ENCODE measurements at regions not wholly inside any gene's neighbourhood (a gene's known extent, or its start where the extent isn't known, plus 50 kb on each side); places are given as distances from the start of the nearest gene placed in this dataset.

DNA sequence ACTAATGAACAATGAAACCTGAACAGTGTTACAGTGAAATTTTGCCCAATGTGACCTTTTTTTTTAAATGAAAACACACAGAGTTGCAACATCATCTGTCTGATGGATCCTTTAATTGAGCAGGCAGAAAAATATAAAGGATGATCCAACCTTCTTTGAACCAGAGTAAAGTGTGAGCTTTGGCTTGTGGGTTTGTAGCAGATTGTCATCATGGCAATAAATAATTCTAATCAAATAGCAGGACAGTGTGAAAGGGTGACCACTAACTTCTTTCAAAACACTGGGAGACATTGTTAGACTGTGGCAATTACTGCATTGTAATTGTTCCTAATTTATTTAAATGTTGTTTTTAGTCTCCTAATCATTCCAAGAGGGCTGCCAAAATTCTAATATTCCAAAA is 197.2 kb downstream of the CHD9NB start:
- Histone ChIP-seq H3K9me3 (ENCODE audit: control insufficient read depth in 1 of 2, insufficient read depth in 1 of 2, low read depth in 1 of 2, low read length in 2 of 2) (no peaks in the 10 kb centered on the region), H3K79me2 (ENCODE audit: insufficient read depth, low read length) (no peaks in the 10 kb centered on the region), H3K9ac (ENCODE audit: low read length) (no peak overlapping the region), H3K4me2 (ENCODE audit: low read length) (no peak overlapping the region), H3K9me2 (ENCODE audit: insufficient read depth) (no peaks in the 10 kb centered on the region), H4K20me1 (ENCODE audit: insufficient read depth) (no peaks in the 10 kb centered on the region), H3K27ac (ENCODE audit: low read depth, low read length) (no peak overlapping the region), H3K27me3 (ENCODE audit: insufficient read depth, low read length) (no peaks in the 10 kb centered on the region), H3K36me3 (ENCODE audit: control insufficient read depth in 1 of 2, insufficient read depth in 2 of 2, low read length in 2 of 2) (no peaks in the 10 kb centered on the region), H3K4me1 (ENCODE audit: control insufficient read depth in 1 of 2, insufficient read depth in 2 of 2, low read length in 2 of 2) (no peaks in the 10 kb centered on the region), H3K4me3 (replicated peaks in 1 of 2; ENCODE audit: low read depth in 1 of 2, low read length in 2 of 2) (no peak overlapping the region), H2AFZ (ENCODE audit: low read depth, low read length, poor library complexity, severe bottlenecking) (no peak overlapping the region)
- DNase-seq (ENCODE audit: low read depth, low spot score) (no peak), ATAC-seq (no peak)
- BruUV-seq (replicated peaks), result no TSS peak
- ChIA-PET CTCF (no interaction called here), RAD21 (ENCODE audit: low non-redundant PET in 1 of 2, low total read pairs in 2 of 2, uncharacterized antibody in 2 of 2, unreplicated experiment in 2 of 2) (no interaction called here), POLR2A (no interaction called here)
- TF ChIP-seq POLR2A (IDR thresholded peaks at IDR 0.05; ENCODE audit: borderline replicate concordance, extremely low read depth, insufficient read depth, insufficient read length), result no peak
- intact Hi-C loops (cut with micrococcal nuclease), result no loop called here

DNA sequence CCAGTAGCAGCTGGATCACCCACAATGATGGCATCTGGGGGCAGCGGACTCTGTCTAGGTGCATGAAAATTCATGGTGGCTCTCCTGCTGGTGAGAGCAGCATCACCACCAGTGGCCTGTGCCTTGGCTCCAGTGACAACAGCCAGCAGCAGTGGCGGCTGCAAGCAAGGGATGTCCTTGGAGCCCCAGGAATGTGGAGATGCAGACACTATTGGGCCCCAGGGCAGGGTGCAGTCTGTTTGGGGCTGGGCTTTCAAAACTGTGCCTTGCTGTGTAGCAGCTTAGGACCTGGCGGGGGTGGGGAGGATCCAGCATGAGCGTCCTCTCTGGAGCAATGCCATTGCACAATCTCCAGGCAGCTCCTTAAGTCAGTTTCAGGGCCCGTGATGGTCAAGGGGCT is 199.7 kb downstream of the CHD9NB start:
- H3K9me2 ChIP-seq (ENCODE audit: insufficient read depth), result no peaks in the 10 kb centered on the region
- H3K9me3 ChIP-seq (ENCODE audit: control insufficient read depth in 1 of 2, insufficient read depth in 1 of 2, low read depth in 1 of 2, low read length in 2 of 2), result no peaks in the 10 kb centered on the region
- CTCF ChIA-PET, result no interaction called here
- TF ChIP-seq, protein P1, sequence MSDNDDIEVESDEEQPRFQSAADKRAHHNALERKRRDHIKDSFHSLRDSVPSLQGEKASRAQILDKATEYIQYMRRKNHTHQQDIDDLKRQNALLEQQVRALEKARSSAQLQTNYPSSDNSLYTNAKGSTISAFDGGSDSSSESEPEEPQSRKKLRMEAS (IDR thresholded peaks at IDR 0.05), result no peak
- TF ChIP-seq EGR1 (IDR thresholded peaks at IDR 0.05; ENCODE audit: low read depth) (no peak), EZH2phosphoT487 (IDR thresholded peaks at IDR 0.05; ENCODE audit: borderline replicate concordance) (no peak), JUND (IDR thresholded peaks at IDR 0.05) (no peak), POLR2A (IDR thresholded peaks at IDR 0.05; ENCODE audit: borderline replicate concordance, extremely low read depth, insufficient read depth, insufficient read length) (no peak), SRF (IDR thresholded peaks at IDR 0.05; ENCODE audit: low read depth) (no peak), ZNF274 (IDR thresholded peaks at IDR 0.05; ENCODE audit: low read depth, low read length) (no peak), RAD21 (IDR thresholded peaks at IDR 0.05; ENCODE audit: low read depth) (no peak), TCF7L2 (IDR thresholded peaks at IDR 0.05; ENCODE audit: borderline replicate concordance, extremely low read depth, insufficient read depth, insufficient read length) (no peak)
- TF ChIP-seq, protein P2, sequence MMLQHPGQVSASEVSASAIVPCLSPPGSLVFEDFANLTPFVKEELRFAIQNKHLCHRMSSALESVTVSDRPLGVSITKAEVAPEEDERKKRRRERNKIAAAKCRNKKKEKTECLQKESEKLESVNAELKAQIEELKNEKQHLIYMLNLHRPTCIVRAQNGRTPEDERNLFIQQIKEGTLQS (IDR thresholded peaks at IDR 0.05), result no peak
- H4K20me1 ChIP-seq (ENCODE audit: insufficient read depth), result no peaks in the 10 kb centered on the region
- no peak for ATAC-seq
- no peak for DNase-seq (ENCODE audit: low read depth, low spot score)
- H3K4me1 ChIP-seq (ENCODE audit: control insufficient read depth in 1 of 2, insufficient read depth in 2 of 2, low read length in 2 of 2), result no peaks in the 10 kb centered on the region
- H3K36me3 ChIP-seq (ENCODE audit: control insufficient read depth in 1 of 2, insufficient read depth in 2 of 2, low read length in 2 of 2), result no peaks in the 10 kb centered on the region
- POLR2A ChIA-PET, result no interaction called here
- RAD21 ChIA-PET (ENCODE audit: low non-redundant PET in 1 of 2, low total read pairs in 2 of 2, uncharacterized antibody in 2 of 2, unreplicated experiment in 2 of 2), result no interaction called here
- intact Hi-C loops (cut with micrococcal nuclease), result no loop called here
- H3K79me2 ChIP-seq (ENCODE audit: insufficient read depth, low read length), result no peaks in the 10 kb centered on the region
- no peak overlapping the region for H3K27ac ChIP-seq (ENCODE audit: low read depth, low read length)
- no peak overlapping the region for H2AFZ ChIP-seq (ENCODE audit: low read depth, low read length, poor library complexity, severe bottlenecking)
- H3K27me3 ChIP-seq (ENCODE audit: insufficient read depth, low read length), result no peaks in the 10 kb centered on the region
- no peak overlapping the region for H3K9ac ChIP-seq (ENCODE audit: low read length)
- H3K4me3 ChIP-seq (replicated peaks in 1 of 2; ENCODE audit: low read depth in 1 of 2, low read length in 2 of 2), result no peak overlapping the region
- BruUV-seq (replicated peaks), result no TSS peak
- no peak overlapping the region for H3K4me2 ChIP-seq (ENCODE audit: low read length)

Measured in HCT116 (cell line).